AG04450 (cell line): ENCODE measurements at regions not wholly inside any gene's neighbourhood (a gene's known extent, or its start where the extent isn't known, plus 50 kb on each side); places are given as distances from the start of the nearest gene placed in this dataset.

Source experiments
- CTCF ChIA-PET: fragments of 300-600, 350-600 bp; formaldehyde crosslinking; extraction: SDS; loops from one replicate; lab custom pipeline; 2022; ENCODE audit warnings: antibody characterized with exemption, inconsistent platforms; lab: Charles Lee
- POLR2A ChIA-PET: fragments of 350-600 bp; formaldehyde crosslinking; extraction: SDS; loops from one replicate; lab custom pipeline; 2021; ENCODE audit warnings: antibody characterized with exemption, inconsistent platforms; lab: Yijun Ruan, JAX
- DNase-seq: peaks from one replicate; pipeline ENCODE4 v3.0.0-alpha.2; 2011; ENCODE audit warnings: low read depth, low spot score
- H3K27ac ChIP-seq: one replicate; pipeline ENCODE4 v1.5.1; 2012; ENCODE audit warnings: low read depth, low read length, control low read depth
- H3K27me3 ChIP-seq: one replicate; pipeline ENCODE4 v1.6.0; 2012; ENCODE audit warnings: low read length; ENCODE audit not compliant: control insufficient read depth, insufficient read depth
- H3K4me3 ChIP-seq: 2 replicates; pipeline ENCODE4 v1.5.1; 2011; ENCODE audit warnings: mild to moderate bottlenecking, low read depth, low read length, control low read depth
- H3K9me3 ChIP-seq: 2 replicates; pipeline ENCODE4 v1.5.1; 2012; ENCODE audit warnings: low read length; ENCODE audit not compliant: control insufficient read depth, insufficient read depth
- TF ChIP-seq, protein P1 (sequence below): IDR thresholded peaks from 2 replicates; pipeline ENCODE4 v1.5.1; 2011; ENCODE audit warnings: low read depth, low read length, control low read depth, inconsistent platforms

DNA sequence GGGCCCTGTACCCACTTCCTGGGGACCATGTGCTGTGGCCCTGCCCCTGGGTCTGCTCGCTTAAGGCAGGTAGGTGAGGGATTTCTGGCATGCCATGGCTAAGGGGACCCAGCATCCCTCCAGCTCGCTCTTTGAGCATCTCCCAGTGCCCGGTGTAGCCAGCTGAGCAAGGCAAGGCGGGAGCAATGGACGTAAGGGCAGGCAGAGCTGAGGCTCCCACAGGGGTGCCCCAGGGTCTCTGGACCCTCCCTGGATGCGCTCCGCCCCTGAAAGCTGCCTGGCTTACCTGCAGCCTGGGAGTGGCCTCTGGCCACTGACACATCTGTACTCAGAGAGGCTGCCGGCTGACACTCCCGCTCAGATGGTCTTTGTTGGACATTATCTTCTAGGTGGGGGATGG, 189.9 kb downstream of the IRF8 start:
- TF ChIP-seq, protein P1, sequence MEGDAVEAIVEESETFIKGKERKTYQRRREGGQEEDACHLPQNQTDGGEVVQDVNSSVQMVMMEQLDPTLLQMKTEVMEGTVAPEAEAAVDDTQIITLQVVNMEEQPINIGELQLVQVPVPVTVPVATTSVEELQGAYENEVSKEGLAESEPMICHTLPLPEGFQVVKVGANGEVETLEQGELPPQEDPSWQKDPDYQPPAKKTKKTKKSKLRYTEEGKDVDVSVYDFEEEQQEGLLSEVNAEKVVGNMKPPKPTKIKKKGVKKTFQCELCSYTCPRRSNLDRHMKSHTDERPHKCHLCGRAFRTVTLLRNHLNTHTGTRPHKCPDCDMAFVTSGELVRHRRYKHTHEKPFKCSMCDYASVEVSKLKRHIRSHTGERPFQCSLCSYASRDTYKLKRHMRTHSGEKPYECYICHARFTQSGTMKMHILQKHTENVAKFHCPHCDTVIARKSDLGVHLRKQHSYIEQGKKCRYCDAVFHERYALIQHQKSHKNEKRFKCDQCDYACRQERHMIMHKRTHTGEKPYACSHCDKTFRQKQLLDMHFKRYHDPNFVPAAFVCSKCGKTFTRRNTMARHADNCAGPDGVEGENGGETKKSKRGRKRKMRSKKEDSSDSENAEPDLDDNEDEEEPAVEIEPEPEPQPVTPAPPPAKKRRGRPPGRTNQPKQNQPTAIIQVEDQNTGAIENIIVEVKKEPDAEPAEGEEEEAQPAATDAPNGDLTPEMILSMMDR, result no peak
- ChIA-PET CTCF (no interaction called here), POLR2A (interaction anchor here (0.6 kb wide), 1 partner anchor 53 kb away, joined by 9 read pairs; no protein-coding TSS in a partner anchor)
- H3K4me3 ChIP-seq, result no peak overlapping the region
- H3K27ac ChIP-seq, result no peak overlapping the region
- H3K27me3 ChIP-seq, result peaks cover 2% of the 10 kb centered on the region
- no peaks in the 10 kb centered on the region; the same call in 1 of the 2 replicates for H3K9me3 ChIP-seq
- DNase-seq, result no peak

DNA sequence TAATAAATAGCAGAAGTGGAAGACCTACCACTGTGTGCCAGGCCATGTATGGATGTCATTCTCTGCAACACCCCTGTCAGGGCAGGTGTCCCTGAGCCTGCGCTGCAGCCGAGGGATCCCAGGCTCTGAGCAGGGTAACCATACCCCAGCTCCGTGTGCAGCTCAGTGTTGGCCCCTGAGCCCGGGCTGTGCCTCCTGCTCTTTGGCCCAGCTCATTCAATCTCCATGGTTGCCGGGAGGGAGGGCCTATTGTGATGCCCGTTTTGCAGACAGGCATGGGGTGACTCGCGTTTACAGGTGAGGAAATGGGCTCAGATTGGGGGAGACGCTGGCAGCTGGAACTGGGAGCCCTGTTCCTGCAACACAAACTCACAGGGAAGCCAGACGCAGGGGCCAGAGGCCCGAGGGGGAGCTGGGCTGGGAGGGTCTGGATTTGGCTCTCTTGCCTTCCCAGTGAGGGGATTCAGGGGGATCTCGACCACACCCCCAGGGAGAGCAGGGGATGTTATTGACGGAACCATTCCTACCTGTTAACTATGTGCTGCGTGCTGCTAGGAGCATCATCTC, 190.5 kb downstream of the IRF8 start:
- Histone ChIP-seq H3K9me3 (no peaks in the 10 kb centered on the region; the same call in 1 of the 2 replicates), H3K27ac (no peak overlapping the region), H3K27me3 (peaks cover 2% of the 10 kb centered on the region), H3K4me3 (no peak overlapping the region)
- POLR2A ChIA-PET, result no interaction called here
- TF ChIP-seq, protein P1, result no peak
- DNase-seq, result no peak
- CTCF ChIA-PET, result no interaction called here

DNA sequence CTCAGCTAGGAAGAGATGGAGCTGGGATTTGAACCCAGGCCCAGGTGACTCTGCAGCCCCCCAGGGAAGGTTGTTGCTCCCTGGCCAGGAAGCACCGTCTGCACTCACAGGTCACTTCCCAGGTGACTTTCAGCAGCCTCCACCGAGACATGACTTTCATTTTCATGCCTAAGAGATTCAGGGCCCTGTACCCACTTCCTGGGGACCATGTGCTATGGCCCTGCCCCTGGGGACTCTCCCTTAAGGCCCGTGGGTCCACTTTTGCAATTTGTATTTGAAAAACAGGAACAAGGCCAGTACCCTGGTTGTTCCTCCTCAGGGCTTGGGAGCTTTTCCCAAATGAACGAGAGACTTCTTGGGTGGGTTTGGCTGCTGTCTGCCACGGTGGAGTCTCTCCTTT, 191.0 kb downstream of the IRF8 start:
- no peak overlapping the region for H3K4me3 ChIP-seq
- TF ChIP-seq, protein P1, result no peak
- ChIA-PET CTCF (no interaction called here), POLR2A (no interaction called here)
- no peak overlapping the region for H3K27ac ChIP-seq
- H3K27me3 ChIP-seq, result peaks cover 2% of the 10 kb centered on the region
- H3K9me3 ChIP-seq, result no peaks in the 10 kb centered on the region; the same call in 1 of the 2 replicates
- no peak for DNase-seq

DNA sequence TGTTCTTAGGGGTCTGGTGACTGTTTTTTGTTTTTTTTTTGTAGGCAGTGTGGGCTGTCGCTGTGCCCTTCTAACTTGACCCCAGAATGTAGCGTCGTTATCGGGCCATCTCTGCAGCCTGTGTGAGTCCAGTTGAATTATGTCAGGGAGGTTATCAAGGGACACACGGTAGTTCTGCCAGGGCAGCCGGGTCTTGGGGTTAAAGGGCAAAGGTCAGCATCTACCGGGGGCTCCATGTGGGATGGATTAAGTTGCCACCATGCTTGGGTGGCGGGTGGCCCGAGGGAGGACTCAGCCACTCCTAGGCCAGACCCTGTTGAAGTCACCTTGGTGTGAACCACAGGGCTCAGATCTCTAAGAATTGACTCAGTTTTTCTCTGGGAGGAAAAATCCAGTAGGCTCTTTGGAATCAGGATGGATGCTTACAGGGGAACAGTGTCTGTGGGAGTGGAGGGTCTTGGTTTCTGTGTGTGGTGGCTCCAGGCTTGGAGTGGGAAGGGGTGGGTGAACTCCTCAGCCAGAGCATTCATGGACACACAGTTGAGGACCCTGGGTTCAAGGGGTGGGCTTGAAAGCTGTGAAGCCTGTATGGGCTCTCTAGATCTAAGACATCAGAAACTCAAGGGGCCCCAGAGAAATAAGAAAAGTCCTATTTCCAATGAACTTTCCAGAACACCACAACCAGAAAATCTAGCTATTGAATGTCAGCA, 191.7 kb downstream of the IRF8 start:
- CTCF ChIA-PET, result no interaction called here

DNA sequence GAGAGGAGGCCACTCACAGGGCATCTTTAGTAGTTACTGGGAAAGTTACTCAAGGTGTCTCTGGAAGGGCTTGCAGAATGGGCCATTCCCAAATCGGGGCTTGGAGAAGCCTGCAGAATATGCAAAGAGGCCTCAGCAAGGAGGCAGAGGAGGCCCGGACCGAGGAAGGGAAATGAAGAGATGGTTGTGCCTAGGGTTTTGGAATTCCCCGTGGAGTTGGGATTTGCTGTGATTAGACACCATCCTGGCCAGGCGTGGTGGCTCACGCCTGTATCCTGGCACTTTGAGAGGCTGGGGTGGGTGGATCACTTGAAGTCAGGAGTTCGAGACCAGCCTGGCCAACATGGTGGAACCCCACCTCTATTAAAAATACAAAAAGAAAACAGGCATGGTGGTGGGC, 193.0 kb downstream of the IRF8 start:
- H3K27me3 ChIP-seq, result peaks cover 2% of the 10 kb centered on the region
- H3K4me3 ChIP-seq, result no peak overlapping the region
- POLR2A ChIA-PET, result no interaction called here
- no peaks in the 10 kb centered on the region; the same call in 1 of the 2 replicates for H3K9me3 ChIP-seq
- DNase-seq, result no peak
- CTCF ChIA-PET, result no interaction called here
- H3K27ac ChIP-seq, result no peak overlapping the region
- TF ChIP-seq, protein P1, result no peak

More for the DNA sequence above, 191.7 kb downstream of the IRF8 start:
- no peak overlapping the region for H3K4me3 ChIP-seq
- H3K27ac ChIP-seq, result no peak overlapping the region
- DNase-seq, result no peak
- TF ChIP-seq, protein P1, result no peak
- H3K9me3 ChIP-seq, result no peaks in the 10 kb centered on the region; the same call in 1 of the 2 replicates
- peaks cover 2% of the 10 kb centered on the region for H3K27me3 ChIP-seq
- POLR2A ChIA-PET, result no interaction called here
